H9 (cell line): ENCODE measurements at regions not wholly inside any gene's neighbourhood (a gene's known extent, or its start where the extent isn't known, plus 50 kb on each side); places are given as distances from the start of the nearest gene placed in this dataset.
A peak's percentile ranks its signal among the peaks of the same experiment; 100 is the strongest.

Source experiments
- DNase-seq: peaks from one replicate; pipeline ENCODE4 v3.0.0-alpha.2; 2017
- H2AFZ ChIP-seq: one replicate; pipeline ENCODE4 v1.6.1; 2013; ENCODE audit warnings: mild to moderate bottlenecking, low read length, control low read depth, moderate library complexity
- H2AK5ac ChIP-seq: 2 replicates; pipeline ENCODE4 v1.6.1; 2013; ENCODE audit warnings: low read length, control low read depth, mixed read lengths; ENCODE audit not compliant: insufficient read length
- H2BK120ac ChIP-seq: one replicate; pipeline ENCODE4 v1.6.1; 2013; ENCODE audit warnings: low read depth, mild to moderate bottlenecking, low read length, control low read depth, inconsistent platforms; ENCODE audit not compliant: poor library complexity, severe bottlenecking
- H2BK12ac ChIP-seq: 2 replicates; pipeline ENCODE4 v1.6.1; 2013; ENCODE audit warnings: low read length, control low read depth, mixed read lengths, low read depth; ENCODE audit not compliant: insufficient read length
- H2BK15ac ChIP-seq: 2 replicates; pipeline ENCODE4 v1.6.1; 2013; ENCODE audit warnings: low read depth, low read length, control low read depth
- H2BK20ac ChIP-seq: one replicate; pipeline ENCODE4 v1.6.1; 2013; ENCODE audit warnings: low read depth, mild to moderate bottlenecking, low read length, control low read depth, inconsistent platforms; ENCODE audit not compliant: poor library complexity, severe bottlenecking
- H2BK5ac ChIP-seq: 2 replicates; pipeline ENCODE4 v1.6.1; 2013; ENCODE audit warnings: low read length, control low read depth, mixed read lengths; ENCODE audit not compliant: insufficient read length
- H3K14ac ChIP-seq: 2 replicates; pipeline ENCODE4 v1.6.1; 2013; ENCODE audit warnings: low read length, control low read depth; ENCODE audit not compliant: insufficient read depth
- H3K18ac ChIP-seq: 2 replicates; pipeline ENCODE4 v1.6.1; 2013; ENCODE audit warnings: low read depth, mild to moderate bottlenecking, mixed read lengths, low read length, control low read depth; ENCODE audit not compliant: insufficient read length
- H3K23ac ChIP-seq: 2 replicates; pipeline ENCODE4 v1.6.1; 2013; ENCODE audit warnings: low read length, control low read depth, mixed read lengths, low read depth; ENCODE audit not compliant: insufficient read length
- H3K23me2 ChIP-seq: 2 replicates; pipeline ENCODE4 v1.6.1; 2013; ENCODE audit warnings: low read depth, mild to moderate bottlenecking, mixed read lengths, low read length, control low read depth; ENCODE audit not compliant: insufficient read length, poor library complexity, severe bottlenecking
- H3K27ac ChIP-seq: 2 replicates; pipeline ENCODE4 v1.5.1; 2013; ENCODE audit warnings: low read length, control low read depth, mixed read lengths, low read depth; ENCODE audit not compliant: insufficient read length
- H3K27me3 ChIP-seq: 2 replicates; pipeline ENCODE4 v1.6.1; 2013; ENCODE audit warnings: low read length, control low read depth, inconsistent platforms; ENCODE audit not compliant: insufficient read depth
- H3K4ac ChIP-seq: 2 replicates; pipeline ENCODE4 v1.6.1; 2013; ENCODE audit warnings: low read depth, mild to moderate bottlenecking, control low read depth, inconsistent platforms, low read length, moderate library complexity
- H3K4me1 ChIP-seq: 2 replicates; pipeline ENCODE4 v1.6.1; 2013; ENCODE audit warnings: low read length, control low read depth, inconsistent platforms; ENCODE audit not compliant: insufficient read depth
- H3K4me2 ChIP-seq: 2 replicates; pipeline ENCODE4 v1.6.1; 2013; ENCODE audit warnings: low read length, control low read depth, mixed read lengths; ENCODE audit not compliant: insufficient read length, insufficient read depth
- H3K56ac ChIP-seq: 2 replicates; pipeline ENCODE4 v1.6.1; 2013; ENCODE audit warnings: low read depth, mild to moderate bottlenecking, mixed read lengths, low read length, control low read depth; ENCODE audit not compliant: insufficient read length
- H3K79me1 ChIP-seq: 2 replicates; pipeline ENCODE4 v1.6.1; 2013; ENCODE audit warnings: low read depth, mild to moderate bottlenecking, moderate library complexity, low read length, control low read depth, inconsistent platforms; ENCODE audit not compliant: insufficient read depth, poor library complexity, severe bottlenecking
- H3K79me2 ChIP-seq: 2 replicates; pipeline ENCODE4 v1.6.1; 2013; ENCODE audit warnings: low read length, control low read depth, inconsistent platforms; ENCODE audit not compliant: insufficient read depth
- H3K9ac ChIP-seq: 2 replicates; pipeline ENCODE4 v1.6.1; 2013; ENCODE audit warnings: low read length, control low read depth, mixed read lengths; ENCODE audit not compliant: insufficient read length; ENCODE audit errors: extremely low read depth
- H3K9me3 ChIP-seq: one replicate; pipeline ENCODE4 v1.6.1; 2013; ENCODE audit warnings: low read depth, low read length, inconsistent platforms; ENCODE audit not compliant: control insufficient read depth
- H3T11ph ChIP-seq: one replicate; pipeline ENCODE4 v1.6.1; 2013; ENCODE audit warnings: mild to moderate bottlenecking, low read length, control low read depth, inconsistent platforms
- H4K20me1 ChIP-seq: one replicate; pipeline ENCODE4 v1.6.1; 2013; ENCODE audit not compliant: control insufficient read depth, insufficient read length, insufficient read depth
- H4K5ac ChIP-seq: 2 replicates; pipeline ENCODE4 v1.6.1; 2013; ENCODE audit warnings: low read depth, mild to moderate bottlenecking, mixed read lengths, low read length, control low read depth; ENCODE audit not compliant: insufficient read length
- H4K8ac ChIP-seq: replicated peaks from 2 replicates; pipeline ENCODE4 v1.6.1; 2013; ENCODE audit warnings: low read length, control low read depth, mixed read lengths, low read depth; ENCODE audit not compliant: insufficient read length
- H4K91ac ChIP-seq: 2 replicates; pipeline ENCODE4 v1.6.1; 2013; ENCODE audit warnings: low read depth, mild to moderate bottlenecking, moderate library complexity, mixed read lengths, low read length, control low read depth; ENCODE audit not compliant: insufficient read length
- H3K27ac Mint-ChIP-seq, 3 experiments: 2 replicates in 2 of 3; 3 replicates in 1 of 3; pipeline ENCODE4 v1.8.0; 2020 to 2021; ENCODE audit warnings: mixed read lengths in 3 of 3, mild to moderate bottlenecking in 1 of 3, moderate library complexity in 1 of 3
- H3K27me3 Mint-ChIP-seq: 2 replicates; pipeline ENCODE4 v1.8.0; 2021; ENCODE audit warnings: low read depth, mild to moderate bottlenecking, moderate library complexity, mixed read lengths
- H3K36me3 Mint-ChIP-seq, 3 experiments: 2 replicates in 2 of 3; 3 replicates in 1 of 3; pipeline ENCODE4 v1.8.0; 2020 to 2021; ENCODE audit warnings: low read depth in 3 of 3, mixed read lengths in 3 of 3; ENCODE audit not compliant: insufficient read depth in 1 of 3
- H3K4me1 Mint-ChIP-seq, 2 experiments: 2 replicates each; pipeline ENCODE4 v1.8.0; 2020; ENCODE audit warnings: mixed read lengths in 2 of 2
- H3K4me3 Mint-ChIP-seq, 2 experiments: 2 replicates in 1 of 2; 3 replicates in 1 of 2; pipeline ENCODE4 v1.8.0; 2020 to 2021; ENCODE audit warnings: mild to moderate bottlenecking in 2 of 2, mixed read lengths in 2 of 2, moderate library complexity in 1 of 2
- H3K9me3 Mint-ChIP-seq, 2 experiments: 2 replicates in 1 of 2; 3 replicates in 1 of 2; pipeline ENCODE4 v1.8.0; 2020; ENCODE audit warnings: mild to moderate bottlenecking in 2 of 2, mixed read lengths in 2 of 2, moderate library complexity in 1 of 2
- CTCF ChIP-seq: fragments of 200-600 bp; sonication (generic); conservative IDR thresholded peaks from 3 replicates; pipeline ENCODE4 v1.8.0; 2021; ENCODE audit warnings: antibody characterized with exemption, mild to moderate bottlenecking
- WGBS: extraction: QIAGEN DNeasy Blood & Tissue Kit; methylation state at CpG from one replicate; pipeline ENCODE4 v1.1.7; 2013; ENCODE audit warnings: missing lambda C conversion rate, low lambda C conversion rate, mixed read lengths; ENCODE audit not compliant: insufficient read length; ENCODE audit errors: extremely low coverage; 5-methylcytosine and 5-hydroxymethylcytosine counted together

- no peak overlapping the region for H2BK20ac ChIP-seq
- no peaks in the 10 kb centered on the region for H4K20me1 ChIP-seq
- H3K23ac ChIP-seq: no peak overlapping the region
- peaks cover 8 to 9% of the 10 kb centered on the region in 2 experiments; a peak in 3 of 4 replicates for H3K4me1 Mint-ChIP-seq
- WGBS: no CpG with 5 or more reads among the region's 3 CpGs
- peak; percentile 12 for DNase-seq
- H3K27me3 ChIP-seq: no peaks in the 10 kb centered on the region
- peaks cover 2% of the 10 kb centered on the region for H3K23me2 ChIP-seq
- no peaks in the 10 kb centered on the region for H3K79me2 ChIP-seq
- H3K9me3 Mint-ChIP-seq: no peaks in the 10 kb centered on the region; a peak in 1 of 5 replicates
- no peaks in the 10 kb centered on the region; the same call in 1 of the 2 replicates for H3K27me3 Mint-ChIP-seq
- no peak overlapping the region for H2BK120ac ChIP-seq
- H3K4me3 Mint-ChIP-seq: no peak overlapping the region
- no peak overlapping the region for H2BK5ac ChIP-seq
- no peak overlapping the region for H4K91ac ChIP-seq
- no peak overlapping the region for H4K5ac ChIP-seq
- H3T11ph ChIP-seq: no peak overlapping the region
- no peak overlapping the region for H3K14ac ChIP-seq
- H3K36me3 Mint-ChIP-seq: no peaks in the 10 kb centered on the region; a peak in 1 of 7 replicates
- no peak overlapping the region for H4K8ac ChIP-seq
- H3K9ac ChIP-seq: no peak overlapping the region
- no peak overlapping the region for H3K18ac ChIP-seq
- H3K4me2 ChIP-seq: no peak overlapping the region
- no peak overlapping the region; a peak in 1 of 7 replicates for H3K27ac Mint-ChIP-seq
- no peak overlapping the region for H2AFZ ChIP-seq
- H3K56ac ChIP-seq: no peak overlapping the region
- no peak overlapping the region for H2BK15ac ChIP-seq
- no peak overlapping the region for H3K27ac ChIP-seq
- no peak overlapping the region for H3K4ac ChIP-seq
- no peak for TF ChIP-seq CTCF
- no peaks in the 10 kb centered on the region for H3K79me1 ChIP-seq
- no peaks in the 10 kb centered on the region for H3K9me3 ChIP-seq
- H2AK5ac ChIP-seq: no peak overlapping the region
- no peak overlapping the region for H2BK12ac ChIP-seq
- H3K4me1 ChIP-seq: no peaks in the 10 kb centered on the region; the same call in 1 of the 2 replicates
Observed at GRCh38 chr2:71787476-71788185, 334.3 kb downstream of the DYSF start.
